ENCODE measurements at regions not wholly inside any gene's neighbourhood (a gene's known extent, or its start where the extent isn't known, plus 50 kb on each side); places are given as distances from the start of the nearest gene placed in this dataset.

GRCh38 chr1:209101106-209101505, 482.4 kb upstream of the CAMK1G start:
- intact Hi-C loops (cut with DNase I): no loop called here
- H3K27ac ChIP-seq: no peak overlapping the region
- 81 to 84% (median 82%) methylated on average over 5 of the region's 5 CpGs for WGBS, 3 donors
- no peaks in the 10 kb centered on the region for H3K4me1 ChIP-seq (ENCODE audit: insufficient read depth)
- no peaks in the 10 kb centered on the region for H3K9me3 ChIP-seq
- no peak overlapping the region for H3K4me3 ChIP-seq
- TF ChIP-seq CTCF (IDR thresholded peaks at IDR 0.05) (no peak), POLR2A (IDR thresholded peaks at IDR 0.05) (no peak), EP300 (IDR thresholded peaks at IDR 0.05) (no peak)
- DNase-seq: no peak
- H3K36me3 ChIP-seq: no peaks in the 10 kb centered on the region
- H3K27me3 ChIP-seq: no peaks in the 10 kb centered on the region

GRCh38 chr1:209102120-209102519, 481.4 kb upstream of the CAMK1G start:
- TF ChIP-seq CTCF (IDR thresholded peaks at IDR 0.05) (no peak), EP300 (IDR thresholded peaks at IDR 0.05) (no peak), POLR2A (IDR thresholded peaks at IDR 0.05) (no peak)
- intact Hi-C loops (cut with DNase I): no loop called here
- Histone ChIP-seq H3K4me3 (no peak overlapping the region), H3K9me3 (no peaks in the 10 kb centered on the region), H3K27ac (no peak overlapping the region), H3K4me1 (ENCODE audit: insufficient read depth) (no peaks in the 10 kb centered on the region), H3K27me3 (no peaks in the 10 kb centered on the region), H3K36me3 (no peaks in the 10 kb centered on the region)
- WGBS, 3 donors: 64 to 78% (median 68%) methylated on average over 4 of the region's 4 CpGs
- DNase-seq: no peak

- Histone ChIP-seq H3K36me3 (no peaks in the 10 kb centered on the region), H3K4me3 (no peak overlapping the region), H3K27ac (no peak overlapping the region), H3K27me3 (no peaks in the 10 kb centered on the region), H3K4me1 (ENCODE audit: insufficient read depth) (no peaks in the 10 kb centered on the region), H3K9me3 (no peaks in the 10 kb centered on the region)
- no peak for DNase-seq
- 30 to 43% (median 36%) methylated on average over 4 of the region's 4 CpGs for WGBS, 3 donors
- TF ChIP-seq POLR2A (IDR thresholded peaks at IDR 0.05) (no peak), EP300 (IDR thresholded peaks at IDR 0.05) (no peak), CTCF (IDR thresholded peaks at IDR 0.05) (no peak)
- intact Hi-C loops (cut with DNase I): no loop called here
Measured at GRCh38 chr1:209102531-209102930, 481.0 kb upstream of the CAMK1G start.

DNA sequence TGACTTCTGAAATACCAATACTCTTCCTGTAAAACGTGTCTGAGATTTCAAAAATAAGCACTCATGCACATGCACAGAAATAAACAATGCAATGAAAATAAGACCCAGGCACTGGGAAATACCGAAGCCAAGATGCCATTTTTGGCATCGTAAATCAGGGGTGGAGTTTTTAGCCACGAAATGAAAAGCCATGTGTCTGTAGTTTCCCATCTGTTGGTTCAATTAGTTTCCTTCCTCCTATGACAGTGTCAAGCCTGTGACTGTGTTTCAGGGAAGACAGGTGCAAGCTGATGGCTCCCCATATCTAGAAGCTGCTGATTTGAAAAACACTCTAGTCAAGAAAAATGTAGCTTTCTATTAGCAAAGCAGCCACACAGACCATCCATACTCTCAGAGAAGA, 480.4 kb upstream of the CAMK1G start:
- Histone ChIP-seq H3K36me3 (no peaks in the 10 kb centered on the region), H3K27ac (no peak overlapping the region), H3K4me1 (ENCODE audit: insufficient read depth) (no peaks in the 10 kb centered on the region), H3K9me3 (no peaks in the 10 kb centered on the region), H3K27me3 (no peaks in the 10 kb centered on the region), H3K4me3 (no peak overlapping the region)
- TF ChIP-seq CTCF (IDR thresholded peaks at IDR 0.05): no peak
- no peak for TF ChIP-seq POLR2A (IDR thresholded peaks at IDR 0.05)
- no peak for TF ChIP-seq EP300 (IDR thresholded peaks at IDR 0.05)
- intact Hi-C loops (cut with DNase I): no loop called here
- no peak for DNase-seq
- 14 to 27% (median 18%) methylated on average over 4 of the region's 4 CpGs for WGBS, 3 donors

DNA sequence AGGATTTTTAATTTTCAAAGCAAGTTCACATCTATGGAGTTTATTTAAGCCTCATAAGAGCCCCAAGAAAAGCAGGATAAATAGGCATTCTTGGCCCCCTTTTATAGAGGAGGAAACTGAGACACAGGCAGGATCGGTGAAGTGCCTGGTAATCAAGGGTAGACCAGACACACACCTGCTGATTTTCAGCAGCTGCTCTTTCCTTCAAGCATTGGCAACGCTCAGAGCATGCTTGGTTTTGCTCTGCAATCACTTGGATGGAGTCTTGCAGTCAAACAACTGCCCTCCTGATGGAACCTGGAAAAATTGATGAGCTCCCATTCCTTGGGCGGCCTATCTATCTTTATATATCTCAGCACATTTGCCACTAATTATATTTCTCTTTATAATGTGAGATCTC, 478.9 kb upstream of the CAMK1G start:
- H3K4me1 ChIP-seq (ENCODE audit: insufficient read depth): no peaks in the 10 kb centered on the region
- intact Hi-C loops (cut with DNase I): no loop called here
- WGBS, 3 donors: 84 to 89% (median 87%) methylated on average over 3 of the region's 3 CpGs
- no peaks in the 10 kb centered on the region for H3K36me3 ChIP-seq
- no peaks in the 10 kb centered on the region for H3K27me3 ChIP-seq
- H3K9me3 ChIP-seq: no peaks in the 10 kb centered on the region
- no peak overlapping the region for H3K4me3 ChIP-seq
- DNase-seq: no peak
- H3K27ac ChIP-seq: no peak overlapping the region
- TF ChIP-seq EP300 (IDR thresholded peaks at IDR 0.05): no peak
- no peak for TF ChIP-seq POLR2A (IDR thresholded peaks at IDR 0.05)
- no peak for TF ChIP-seq CTCF (IDR thresholded peaks at IDR 0.05)
